Omental fat pad (tissue), 3 donors: ENCODE measurements at regions not wholly inside any gene's neighbourhood (a gene's known extent, or its start where the extent isn't known, plus 50 kb on each side); places are given as distances from the start of the nearest gene placed in this dataset.

Experiments
- ATAC-seq: fragments of 150-250 bp; one replicate; pipeline ENCODE4 v1.9.1; 2016; ENCODE audit warnings: mild to moderate bottlenecking, moderate library complexity; ENCODE audit not compliant: low FRiP score
- DNase-seq: peaks from one replicate; pipeline ENCODE4 v3.0.0-alpha.2; 2019; ENCODE audit warnings: low spot score
- TF ChIP-seq, protein P1 (sequence below), 3 donors: fragments of 450-650 bp; IDR thresholded peaks; one replicate each; pipeline ENCODE4 v1.5.1; 2016 to 2017; ENCODE audit warnings: antibody characterized with exemption in 3 of 3, mild to moderate bottlenecking in 3 of 3, moderate library complexity in 2 of 3

GRCh38 chr1:82420584-82420983 is 619.9 kb downstream of the ADGRL2 start:
- ATAC-seq, result no peak
- DNase-seq, result no peak
- TF ChIP-seq, protein P1, sequence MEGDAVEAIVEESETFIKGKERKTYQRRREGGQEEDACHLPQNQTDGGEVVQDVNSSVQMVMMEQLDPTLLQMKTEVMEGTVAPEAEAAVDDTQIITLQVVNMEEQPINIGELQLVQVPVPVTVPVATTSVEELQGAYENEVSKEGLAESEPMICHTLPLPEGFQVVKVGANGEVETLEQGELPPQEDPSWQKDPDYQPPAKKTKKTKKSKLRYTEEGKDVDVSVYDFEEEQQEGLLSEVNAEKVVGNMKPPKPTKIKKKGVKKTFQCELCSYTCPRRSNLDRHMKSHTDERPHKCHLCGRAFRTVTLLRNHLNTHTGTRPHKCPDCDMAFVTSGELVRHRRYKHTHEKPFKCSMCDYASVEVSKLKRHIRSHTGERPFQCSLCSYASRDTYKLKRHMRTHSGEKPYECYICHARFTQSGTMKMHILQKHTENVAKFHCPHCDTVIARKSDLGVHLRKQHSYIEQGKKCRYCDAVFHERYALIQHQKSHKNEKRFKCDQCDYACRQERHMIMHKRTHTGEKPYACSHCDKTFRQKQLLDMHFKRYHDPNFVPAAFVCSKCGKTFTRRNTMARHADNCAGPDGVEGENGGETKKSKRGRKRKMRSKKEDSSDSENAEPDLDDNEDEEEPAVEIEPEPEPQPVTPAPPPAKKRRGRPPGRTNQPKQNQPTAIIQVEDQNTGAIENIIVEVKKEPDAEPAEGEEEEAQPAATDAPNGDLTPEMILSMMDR (IDR thresholded peaks at IDR 0.05), result no peak

GRCh38 chr1:82411605-82412004 is 610.9 kb downstream of the ADGRL2 start:
- ATAC-seq (no peak), DNase-seq (no peak)
- TF ChIP-seq, protein P1 (IDR thresholded peaks at IDR 0.05), result no peak

DNA sequence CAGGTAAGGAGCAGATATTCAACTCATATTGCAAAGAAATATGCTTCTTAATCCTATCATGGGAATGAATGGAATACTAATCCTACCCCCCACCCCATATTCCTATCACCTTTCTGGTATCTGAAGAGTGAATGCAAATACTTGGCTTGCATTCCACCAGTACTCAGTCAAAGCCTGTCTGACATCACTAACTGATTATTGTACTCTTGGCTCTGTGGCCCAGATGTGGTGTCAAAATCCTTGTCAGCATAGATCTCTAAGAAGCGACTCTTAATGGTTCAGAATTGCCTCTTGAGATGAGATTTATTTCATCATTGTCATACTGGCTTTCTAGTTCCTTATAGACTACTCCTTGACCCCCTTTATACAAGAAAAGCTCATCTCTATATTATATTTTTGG is 604.6 kb downstream of the ADGRL2 start:
- DNase-seq, result no peak
- TF ChIP-seq, protein P1 (IDR thresholded peaks at IDR 0.05), result no peak
- ATAC-seq, result no peak

GRCh38 chr1:82401116-82401515 is 600.4 kb downstream of the ADGRL2 start:
- TF ChIP-seq, protein P1 (IDR thresholded peaks at IDR 0.05), result no peak
- DNase-seq (no peak), ATAC-seq (no peak)

GRCh38 chr1:82400521-82400920 is 599.8 kb downstream of the ADGRL2 start:
- DNase-seq, result no peak
- ATAC-seq, result no peak
- TF ChIP-seq, protein P1 (IDR thresholded peaks at IDR 0.05), result no peak

DNA sequence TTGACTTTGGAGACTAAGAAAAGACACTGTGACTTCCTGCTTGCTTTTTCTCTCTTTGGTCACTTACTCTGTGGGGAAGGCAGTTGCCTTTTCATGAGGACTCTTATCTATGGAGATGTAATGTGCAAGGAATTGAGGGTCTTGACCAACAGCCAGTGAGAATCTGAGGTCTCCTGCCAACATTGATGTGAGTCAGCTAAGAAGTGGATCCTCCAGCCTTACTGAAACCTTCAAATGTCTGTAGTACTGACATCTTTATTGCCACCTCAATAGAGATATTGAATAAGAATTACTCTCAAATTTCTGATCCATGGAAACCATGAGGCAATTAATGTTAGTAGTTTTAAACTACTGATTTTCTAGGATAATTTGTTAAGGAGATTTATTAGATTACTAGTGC is 598.4 kb downstream of the ADGRL2 start:
- ATAC-seq, result no peak
- DNase-seq, result no peak

GRCh38 chr1:82398357-82398756 is 597.6 kb downstream of the ADGRL2 start:
- TF ChIP-seq, protein P1 (IDR thresholded peaks at IDR 0.05), result no peak
- ATAC-seq (no peak), DNase-seq (no peak)

More for the DNA sequence above, 598.4 kb downstream of the ADGRL2 start:
- TF ChIP-seq, protein P1 (IDR thresholded peaks at IDR 0.05), result no peak
